HepG2 (cell line): ENCODE measurements at regions not wholly inside any gene's neighbourhood (a gene's known extent, or its start where the extent isn't known, plus 50 kb on each side); places are given as distances from the start of the nearest gene placed in this dataset.

Source experiments
- ADNP ChIP-seq: sonication (generic); formaldehyde crosslinking; IDR thresholded peaks from 2 replicates; pipeline ENCODE4 v1.4.0; 2020; ENCODE audit warnings: missing genetic modification reagents
- ATF6 ChIP-seq: sonication (generic); formaldehyde crosslinking; conservative IDR thresholded peaks from 2 replicates; pipeline ENCODE4 v1.4.0; 2020; ENCODE audit warnings: missing genetic modification reagents
- EP300 ChIP-seq, 3 experiments: sonication (generic) in 1 of 3; formaldehyde crosslinking in 1 of 3; IDR thresholded peaks; 2 replicates each; pipeline versions ENCODE4 v1.5.1 to v1.6.1; 2011 to 2020; ENCODE audit warnings: low read depth in 2 of 3, low read length in 2 of 3, borderline replicate concordance in 1 of 3, improper control_type of control experiment in 1 of 3, mild to moderate bottlenecking in 1 of 3, missing genetic modification reagents in 1 of 3, moderate library complexity in 1 of 3
- HOXA7 ChIP-seq: sonication (generic); formaldehyde crosslinking; IDR thresholded peaks from 2 replicates; pipeline ENCODE4 v1.8.1; 2022; ENCODE audit warnings: mild to moderate bottlenecking, missing genetic modification reagents, moderate library complexity
- IRF2 ChIP-seq: IDR thresholded peaks from 2 replicates; pipeline ENCODE4 v1.6.1; 2018; ENCODE audit warnings: missing genetic modification reagents, missing compliant biosample characterization
- RXRA ChIP-seq: sonication (generic); formaldehyde crosslinking; IDR thresholded peaks from 2 replicates; pipeline ENCODE4 v1.5.1; 2020; ENCODE audit warnings: missing genetic modification reagents
- RXRB ChIP-seq: IDR thresholded peaks from 2 replicates; pipeline ENCODE4 v1.6.1; 2016; ENCODE audit warnings: borderline replicate concordance, missing genetic modification reagents, missing compliant biosample characterization
- ZNF274 ChIP-seq: sonication (generic); formaldehyde crosslinking; IDR thresholded peaks from 2 replicates; pipeline ENCODE4 v1.5.1; 2020; ENCODE audit warnings: mild to moderate bottlenecking, missing genetic modification reagents
- ZZZ3 ChIP-seq: sonication (generic); formaldehyde crosslinking; IDR thresholded peaks from 2 replicates; pipeline ENCODE4 v1.4.0; 2020; ENCODE audit warnings: missing genetic modification reagents, mild to moderate bottlenecking, borderline replicate concordance
- TF ChIP-seq, protein P1 (sequence below): sonication (generic); formaldehyde crosslinking; IDR thresholded peaks from 2 replicates; pipeline ENCODE4 v1.4.0; 2020; ENCODE audit warnings: missing genetic modification reagents
- TF ChIP-seq, protein P2 (sequence below): sonication (generic); formaldehyde crosslinking; IDR thresholded peaks from 2 replicates; pipeline ENCODE4 v1.5.0; 2020; ENCODE audit warnings: mild to moderate bottlenecking, missing genetic modification reagents, moderate library complexity

DNA sequence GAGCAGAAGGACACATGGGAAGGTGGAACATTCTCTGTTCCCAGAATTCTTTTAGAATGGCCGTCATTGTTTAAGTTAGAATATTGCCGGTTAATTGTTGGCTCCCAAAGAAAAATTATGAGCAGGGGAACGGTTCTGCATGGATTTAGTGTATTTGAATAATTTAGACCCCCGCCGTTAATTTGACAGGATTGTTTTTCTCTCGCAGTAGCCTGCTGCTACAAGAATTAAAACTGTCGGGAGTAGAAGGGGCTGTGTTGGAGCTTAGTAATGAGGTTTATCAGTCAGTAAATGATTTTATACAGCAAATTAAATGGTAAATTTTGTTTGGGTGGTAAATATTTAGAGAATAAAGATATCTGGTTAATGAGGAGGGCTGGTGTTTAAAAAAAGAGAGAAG lies 431.2 kb upstream of the DYNLRB2 start:
- TF ChIP-seq, protein P1, sequence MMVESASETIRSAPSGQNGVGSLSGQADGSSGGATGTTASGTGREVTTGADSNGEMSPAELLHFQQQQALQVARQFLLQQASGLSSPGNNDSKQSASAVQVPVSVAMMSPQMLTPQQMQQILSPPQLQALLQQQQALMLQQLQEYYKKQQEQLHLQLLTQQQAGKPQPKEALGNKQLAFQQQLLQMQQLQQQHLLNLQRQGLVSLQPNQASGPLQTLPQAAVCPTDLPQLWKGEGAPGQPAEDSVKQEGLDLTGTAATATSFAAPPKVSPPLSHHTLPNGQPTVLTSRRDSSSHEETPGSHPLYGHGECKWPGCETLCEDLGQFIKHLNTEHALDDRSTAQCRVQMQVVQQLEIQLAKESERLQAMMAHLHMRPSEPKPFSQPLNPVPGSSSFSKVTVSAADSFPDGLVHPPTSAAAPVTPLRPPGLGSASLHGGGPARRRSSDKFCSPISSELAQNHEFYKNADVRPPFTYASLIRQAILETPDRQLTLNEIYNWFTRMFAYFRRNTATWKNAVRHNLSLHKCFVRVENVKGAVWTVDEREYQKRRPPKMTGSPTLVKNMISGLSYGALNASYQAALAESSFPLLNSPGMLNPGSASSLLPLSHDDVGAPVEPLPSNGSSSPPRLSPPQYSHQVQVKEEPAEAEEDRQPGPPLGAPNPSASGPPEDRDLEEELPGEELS = no peak
- no peak for TF ChIP-seq RXRA (CRISPR knock-in tag)
- no peak for TF ChIP-seq EP300 (IDR thresholded peaks at IDR 0.05; ENCODE audit: low read depth in 2 of 2, low read length in 2 of 2)
- no peak for TF ChIP-seq EP300 (CRISPR knock-in tag; IDR thresholded peaks at IDR 0.05; ENCODE audit: borderline replicate concordance)
- TF ChIP-seq, protein P2, sequence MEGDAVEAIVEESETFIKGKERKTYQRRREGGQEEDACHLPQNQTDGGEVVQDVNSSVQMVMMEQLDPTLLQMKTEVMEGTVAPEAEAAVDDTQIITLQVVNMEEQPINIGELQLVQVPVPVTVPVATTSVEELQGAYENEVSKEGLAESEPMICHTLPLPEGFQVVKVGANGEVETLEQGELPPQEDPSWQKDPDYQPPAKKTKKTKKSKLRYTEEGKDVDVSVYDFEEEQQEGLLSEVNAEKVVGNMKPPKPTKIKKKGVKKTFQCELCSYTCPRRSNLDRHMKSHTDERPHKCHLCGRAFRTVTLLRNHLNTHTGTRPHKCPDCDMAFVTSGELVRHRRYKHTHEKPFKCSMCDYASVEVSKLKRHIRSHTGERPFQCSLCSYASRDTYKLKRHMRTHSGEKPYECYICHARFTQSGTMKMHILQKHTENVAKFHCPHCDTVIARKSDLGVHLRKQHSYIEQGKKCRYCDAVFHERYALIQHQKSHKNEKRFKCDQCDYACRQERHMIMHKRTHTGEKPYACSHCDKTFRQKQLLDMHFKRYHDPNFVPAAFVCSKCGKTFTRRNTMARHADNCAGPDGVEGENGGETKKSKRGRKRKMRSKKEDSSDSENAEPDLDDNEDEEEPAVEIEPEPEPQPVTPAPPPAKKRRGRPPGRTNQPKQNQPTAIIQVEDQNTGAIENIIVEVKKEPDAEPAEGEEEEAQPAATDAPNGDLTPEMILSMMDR (CRISPR knock-in tag) = no peak
- no peak for TF ChIP-seq ADNP
- no peak for TF ChIP-seq HOXA7 (CRISPR knock-in tag)
- TF ChIP-seq ATF6 (CRISPR knock-in tag) = no peak
- no peak for TF ChIP-seq IRF2
- no peak for TF ChIP-seq RXRB (CRISPR knock-in tag)
- TF ChIP-seq ZNF274 (CRISPR knock-in tag) = no peak
- TF ChIP-seq ZZZ3 (CRISPR knock-in tag) = no peak
